Glutamatergic neuron (in vitro differentiated cells): ENCODE measurements at regions not wholly inside any gene's neighbourhood (a gene's known extent, or its start where the extent isn't known, plus 50 kb on each side); places are given as distances from the start of the nearest gene placed in this dataset.

ENCODE experiments used
- DNase-seq: peaks from one replicate; pipeline ENCODE4 v3.0.0; 2022
- H3K27ac Mint-ChIP-seq: one replicate; pipeline ENCODE4 v1.8.0; 2020; ENCODE audit warnings: mild to moderate bottlenecking, mixed read lengths, inconsistent platforms; ENCODE audit not compliant: unreplicated experiment
- H3K27me3 Mint-ChIP-seq: one replicate; pipeline ENCODE4 v1.8.0; 2020; ENCODE audit warnings: mild to moderate bottlenecking, moderate library complexity, mixed read lengths, inconsistent platforms; ENCODE audit not compliant: unreplicated experiment
- H3K36me3 Mint-ChIP-seq: one replicate; pipeline ENCODE4 v1.8.0; 2020; ENCODE audit warnings: mild to moderate bottlenecking, mixed read lengths, inconsistent platforms; ENCODE audit not compliant: unreplicated experiment
- H3K4me1 Mint-ChIP-seq: one replicate; pipeline ENCODE4 v1.8.0; 2020; ENCODE audit warnings: mild to moderate bottlenecking, low read depth, mixed read lengths, inconsistent platforms; ENCODE audit not compliant: unreplicated experiment
- H3K4me3 Mint-ChIP-seq: one replicate; pipeline ENCODE4 v1.8.0; 2020; ENCODE audit warnings: mild to moderate bottlenecking, mixed read lengths, inconsistent platforms; ENCODE audit not compliant: unreplicated experiment
- H3K9me3 Mint-ChIP-seq: one replicate; pipeline ENCODE4 v1.8.0; 2020; ENCODE audit warnings: mild to moderate bottlenecking, moderate library complexity, mixed read lengths, inconsistent platforms; ENCODE audit not compliant: unreplicated experiment
- TF ChIP-seq, protein P1 (sequence below): fragments of 200-600 bp; sonication (generic); IDR thresholded peaks from one replicate; pipeline ENCODE4 v1.5.0; 2021; ENCODE audit not compliant: partially characterized antibody, unreplicated experiment

DNA sequence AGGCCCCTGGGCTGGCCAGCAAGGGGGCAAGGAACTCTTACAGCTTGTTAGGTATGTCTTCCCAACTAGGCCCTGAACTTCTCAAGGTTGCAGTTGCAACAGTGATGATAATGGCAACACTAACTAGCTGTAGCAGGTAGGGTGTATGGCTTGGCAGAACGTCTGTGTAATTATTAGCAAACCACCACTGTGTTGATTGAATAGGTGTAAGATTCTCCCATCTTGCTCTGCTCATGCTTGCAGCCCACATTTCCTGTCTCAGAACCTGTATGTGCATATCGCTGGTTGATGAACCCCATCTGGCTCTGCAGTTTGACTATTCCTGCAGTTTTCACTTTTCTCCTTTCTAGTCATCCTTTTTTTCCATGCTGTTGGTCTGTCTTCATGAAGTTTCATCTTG lies 178.8 kb downstream of the KATNAL1 start:
- no peak for DNase-seq
- TF ChIP-seq, protein P1, sequence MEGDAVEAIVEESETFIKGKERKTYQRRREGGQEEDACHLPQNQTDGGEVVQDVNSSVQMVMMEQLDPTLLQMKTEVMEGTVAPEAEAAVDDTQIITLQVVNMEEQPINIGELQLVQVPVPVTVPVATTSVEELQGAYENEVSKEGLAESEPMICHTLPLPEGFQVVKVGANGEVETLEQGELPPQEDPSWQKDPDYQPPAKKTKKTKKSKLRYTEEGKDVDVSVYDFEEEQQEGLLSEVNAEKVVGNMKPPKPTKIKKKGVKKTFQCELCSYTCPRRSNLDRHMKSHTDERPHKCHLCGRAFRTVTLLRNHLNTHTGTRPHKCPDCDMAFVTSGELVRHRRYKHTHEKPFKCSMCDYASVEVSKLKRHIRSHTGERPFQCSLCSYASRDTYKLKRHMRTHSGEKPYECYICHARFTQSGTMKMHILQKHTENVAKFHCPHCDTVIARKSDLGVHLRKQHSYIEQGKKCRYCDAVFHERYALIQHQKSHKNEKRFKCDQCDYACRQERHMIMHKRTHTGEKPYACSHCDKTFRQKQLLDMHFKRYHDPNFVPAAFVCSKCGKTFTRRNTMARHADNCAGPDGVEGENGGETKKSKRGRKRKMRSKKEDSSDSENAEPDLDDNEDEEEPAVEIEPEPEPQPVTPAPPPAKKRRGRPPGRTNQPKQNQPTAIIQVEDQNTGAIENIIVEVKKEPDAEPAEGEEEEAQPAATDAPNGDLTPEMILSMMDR, result no peak
- peaks cover 2% of the 10 kb centered on the region for H3K27me3 Mint-ChIP-seq
- peaks cover 3% of the 10 kb centered on the region for H3K9me3 Mint-ChIP-seq
- peaks cover 8% of the 10 kb centered on the region for H3K4me1 Mint-ChIP-seq
- H3K27ac Mint-ChIP-seq, result no peak overlapping the region
- H3K36me3 Mint-ChIP-seq, result no peaks in the 10 kb centered on the region
- no peak overlapping the region for H3K4me3 Mint-ChIP-seq

DNA sequence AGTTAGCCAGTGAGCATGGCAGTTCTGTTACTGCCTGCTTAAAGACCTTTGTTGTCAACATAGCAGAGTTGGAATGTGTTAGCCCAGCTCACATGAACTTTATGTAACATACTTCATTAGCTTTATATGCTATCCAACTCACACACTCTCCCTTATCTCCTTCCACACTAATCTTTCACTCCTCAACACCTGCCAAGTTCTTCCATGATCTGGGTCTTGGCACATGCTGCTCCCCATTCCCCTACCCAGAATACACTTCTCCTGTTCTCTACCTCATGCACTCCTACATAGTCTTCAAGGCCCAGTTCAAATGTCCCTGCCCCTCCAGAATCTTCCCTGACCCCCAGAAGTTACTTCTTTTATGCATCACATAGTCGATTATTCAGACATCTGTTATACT lies 179.3 kb downstream of the KATNAL1 start:
- no peak overlapping the region for H3K4me3 Mint-ChIP-seq
- H3K27ac Mint-ChIP-seq, result no peak overlapping the region
- no peak for DNase-seq
- peaks cover 6% of the 10 kb centered on the region for H3K27me3 Mint-ChIP-seq
- peaks cover 4% of the 10 kb centered on the region for H3K4me1 Mint-ChIP-seq
- no peaks in the 10 kb centered on the region for H3K36me3 Mint-ChIP-seq
- peaks cover 3% of the 10 kb centered on the region for H3K9me3 Mint-ChIP-seq
- TF ChIP-seq, protein P1, result no peak

DNA sequence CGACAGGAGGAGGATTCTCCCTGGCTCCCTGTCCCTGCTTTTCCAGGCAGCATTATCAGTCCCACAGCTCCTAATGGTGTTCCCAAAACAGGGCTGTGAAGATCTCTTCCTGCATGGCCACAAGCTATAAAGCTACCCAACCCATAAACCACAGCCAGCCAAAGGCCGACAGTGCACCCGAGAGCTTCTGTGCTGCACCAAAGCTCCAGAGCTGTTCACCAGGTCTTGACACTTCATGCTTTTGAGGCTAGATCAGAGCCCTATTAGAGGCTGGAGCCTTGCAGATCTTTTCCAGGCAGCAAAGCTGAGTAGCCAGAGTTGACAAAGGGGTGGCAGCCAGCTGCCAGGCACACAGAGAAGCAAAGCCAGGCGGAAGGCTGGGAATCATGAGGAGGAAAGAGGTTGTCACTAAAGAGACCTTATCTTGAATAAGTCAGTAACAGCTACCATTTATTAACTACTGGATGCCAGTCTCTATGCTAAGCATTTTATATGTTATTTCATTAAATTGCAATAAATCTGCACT lies 180.4 kb downstream of the KATNAL1 start:
- H3K9me3 Mint-ChIP-seq, result peaks cover 3% of the 10 kb centered on the region
- TF ChIP-seq, protein P1, result no peak

DNA sequence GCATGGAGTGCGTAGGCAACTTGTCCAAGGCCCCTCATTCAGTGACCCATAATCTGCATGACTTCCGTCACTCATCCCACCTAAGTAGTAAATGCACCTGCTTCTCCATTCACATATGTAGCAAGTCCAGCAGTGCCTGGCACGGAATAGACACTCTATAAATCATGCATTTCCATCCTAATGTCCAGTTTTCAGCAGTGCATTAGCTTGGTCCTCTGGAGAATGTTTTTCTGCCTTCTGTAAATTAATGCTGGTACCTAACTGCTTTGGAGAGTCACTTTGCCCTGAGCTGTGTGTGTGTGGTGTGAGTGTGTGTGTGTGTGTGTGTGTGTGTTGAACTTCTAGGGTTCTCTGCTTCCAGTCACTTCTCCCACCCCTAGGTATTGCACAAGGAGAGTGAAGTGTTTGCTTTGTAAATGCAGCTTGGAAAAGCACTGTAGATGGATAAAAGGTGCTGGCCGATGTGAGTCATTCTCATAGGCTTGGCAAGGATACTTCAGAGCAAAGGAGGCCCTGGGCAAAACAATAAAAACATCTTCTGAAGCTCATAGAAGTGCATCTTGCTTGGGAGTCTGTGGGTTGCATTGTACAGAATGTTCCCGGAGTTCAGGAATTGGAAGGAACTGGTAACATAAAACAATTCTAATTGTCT lies 181.8 kb downstream of the KATNAL1 start:
- Mint-ChIP-seq H3K36me3 (peaks cover 7% of the 10 kb centered on the region), H3K4me3 (no peak overlapping the region), H3K4me1 (no peaks in the 10 kb centered on the region), H3K27me3 (peaks cover 6% of the 10 kb centered on the region), H3K9me3 (peaks cover 3% of the 10 kb centered on the region), H3K27ac (no peak overlapping the region)
- TF ChIP-seq, protein P1, result no peak
- DNase-seq, result no peak

More for the DNA sequence above, 180.4 kb downstream of the KATNAL1 start:
- H3K4me1 Mint-ChIP-seq, result no peaks in the 10 kb centered on the region
- DNase-seq, result no peak
- no peaks in the 10 kb centered on the region for H3K36me3 Mint-ChIP-seq
- no peak overlapping the region for H3K4me3 Mint-ChIP-seq
- H3K27ac Mint-ChIP-seq, result no peak overlapping the region
- peaks cover 6% of the 10 kb centered on the region for H3K27me3 Mint-ChIP-seq

DNA sequence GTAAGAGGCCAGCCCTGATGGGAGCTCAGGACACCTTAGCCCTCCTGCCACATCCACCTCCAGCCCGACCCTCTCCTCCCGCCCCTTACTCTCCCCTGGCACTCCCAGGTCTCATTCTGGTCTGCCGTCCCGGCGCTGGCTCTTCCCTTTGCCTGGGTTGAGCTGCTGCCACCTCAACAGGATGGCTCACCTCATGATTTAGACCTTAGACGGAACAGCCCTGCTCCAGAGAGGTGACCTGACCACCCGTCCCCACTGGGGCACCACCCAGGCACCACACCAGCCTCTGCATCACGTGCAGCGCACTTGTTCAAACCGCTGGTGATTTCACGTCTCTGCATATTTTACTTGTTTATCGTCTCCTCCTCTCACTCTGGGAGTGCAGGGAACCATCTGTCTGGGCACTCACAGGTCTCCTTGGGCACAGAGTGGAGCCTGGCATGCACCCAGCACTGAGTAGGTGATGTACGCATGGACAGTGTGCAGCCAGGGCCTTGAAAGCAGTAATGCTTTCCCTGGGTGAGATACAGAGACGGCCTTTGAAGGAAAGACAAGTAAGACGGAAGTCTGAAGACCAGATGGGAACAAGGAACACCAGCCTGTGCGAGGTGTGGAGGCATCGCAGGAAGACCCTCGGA lies 183.1 kb downstream of the KATNAL1 start:
- DNase-seq, result no peak
- peaks cover 3% of the 10 kb centered on the region for H3K9me3 Mint-ChIP-seq
- H3K27ac Mint-ChIP-seq, result no peak overlapping the region
- no peak overlapping the region for H3K4me3 Mint-ChIP-seq
- TF ChIP-seq, protein P1, result no peak
- peaks cover 6% of the 10 kb centered on the region for H3K27me3 Mint-ChIP-seq
- H3K4me1 Mint-ChIP-seq, result peaks cover 7% of the 10 kb centered on the region
- H3K36me3 Mint-ChIP-seq, result peaks cover 7% of the 10 kb centered on the region
